Gastroesophageal sphincter (tissue), 3 donors: ENCODE measurements at regions not wholly inside any gene's neighbourhood (a gene's known extent, or its start where the extent isn't known, plus 50 kb on each side); places are given as distances from the start of the nearest gene placed in this dataset.

Experiments used
- POLR2A ChIP-seq, 2 donors: fragments of 450-650 bp; IDR thresholded peaks; one replicate each; pipeline ENCODE4 v1.6.1; 2017; ENCODE audit warnings: antibody characterized with exemption in 2 of 2, mild to moderate bottlenecking in 2 of 2, moderate library complexity in 1 of 2
- POLR2AphosphoS5 ChIP-seq: sonication (generic); formaldehyde crosslinking; IDR thresholded peaks from one replicate; pipeline ENCODE4 v1.6.1; 2017; ENCODE audit warnings: antibody characterized with exemption
- TF ChIP-seq, protein P1 (sequence below), 4 experiments: fragments of 200-600 bp in 2 of 4; fragments of 450-650 bp in 2 of 4; sonication (generic) in 1 of 4; IDR thresholded peaks; one replicate each; pipeline ENCODE4 v1.5.1; 2017 to 2019; ENCODE audit warnings: antibody characterized with exemption in 4 of 4, mild to moderate bottlenecking in 2 of 4, moderate library complexity in 2 of 4

DNA sequence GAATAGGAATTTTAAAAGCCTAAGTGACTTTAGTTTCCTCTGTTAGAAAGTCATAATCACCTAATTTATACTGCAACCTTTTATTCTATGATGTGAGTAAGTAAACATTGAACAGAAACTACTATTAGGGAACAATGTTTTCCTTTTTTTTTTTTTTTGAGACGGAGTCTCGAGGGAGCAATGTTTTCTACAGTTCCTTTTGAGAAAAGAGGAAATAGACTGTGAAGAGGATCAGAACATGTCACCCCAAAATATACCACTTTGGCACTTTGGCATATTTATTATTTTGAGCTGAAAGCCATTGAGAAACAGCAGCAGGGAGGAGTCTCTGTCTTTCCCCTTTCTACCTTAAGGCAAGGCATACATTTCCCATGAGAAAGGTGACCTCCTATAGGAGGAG, 162.7 kb upstream of the CNOT2 start:
- TF ChIP-seq POLR2A (IDR thresholded peaks at IDR 0.05) = no peak
- TF ChIP-seq, protein P1, sequence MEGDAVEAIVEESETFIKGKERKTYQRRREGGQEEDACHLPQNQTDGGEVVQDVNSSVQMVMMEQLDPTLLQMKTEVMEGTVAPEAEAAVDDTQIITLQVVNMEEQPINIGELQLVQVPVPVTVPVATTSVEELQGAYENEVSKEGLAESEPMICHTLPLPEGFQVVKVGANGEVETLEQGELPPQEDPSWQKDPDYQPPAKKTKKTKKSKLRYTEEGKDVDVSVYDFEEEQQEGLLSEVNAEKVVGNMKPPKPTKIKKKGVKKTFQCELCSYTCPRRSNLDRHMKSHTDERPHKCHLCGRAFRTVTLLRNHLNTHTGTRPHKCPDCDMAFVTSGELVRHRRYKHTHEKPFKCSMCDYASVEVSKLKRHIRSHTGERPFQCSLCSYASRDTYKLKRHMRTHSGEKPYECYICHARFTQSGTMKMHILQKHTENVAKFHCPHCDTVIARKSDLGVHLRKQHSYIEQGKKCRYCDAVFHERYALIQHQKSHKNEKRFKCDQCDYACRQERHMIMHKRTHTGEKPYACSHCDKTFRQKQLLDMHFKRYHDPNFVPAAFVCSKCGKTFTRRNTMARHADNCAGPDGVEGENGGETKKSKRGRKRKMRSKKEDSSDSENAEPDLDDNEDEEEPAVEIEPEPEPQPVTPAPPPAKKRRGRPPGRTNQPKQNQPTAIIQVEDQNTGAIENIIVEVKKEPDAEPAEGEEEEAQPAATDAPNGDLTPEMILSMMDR (IDR thresholded peaks at IDR 0.05) = no peak
- TF ChIP-seq POLR2AphosphoS5 = no peak
